HG03439 (cell line): ENCODE measurements at regions not wholly inside any gene's neighbourhood (a gene's known extent, or its start where the extent isn't known, plus 50 kb on each side); places are given as distances from the start of the nearest gene placed in this dataset.

Experiments used
- ATAC-seq: cut with Tn5 transposase; IDR thresholded peaks from one replicate; pipeline ENCODE4 v1.9.1; 2021; ENCODE audit warnings: mild to moderate bottlenecking, moderate library complexity; ENCODE audit not compliant: unreplicated experiment

DNA sequence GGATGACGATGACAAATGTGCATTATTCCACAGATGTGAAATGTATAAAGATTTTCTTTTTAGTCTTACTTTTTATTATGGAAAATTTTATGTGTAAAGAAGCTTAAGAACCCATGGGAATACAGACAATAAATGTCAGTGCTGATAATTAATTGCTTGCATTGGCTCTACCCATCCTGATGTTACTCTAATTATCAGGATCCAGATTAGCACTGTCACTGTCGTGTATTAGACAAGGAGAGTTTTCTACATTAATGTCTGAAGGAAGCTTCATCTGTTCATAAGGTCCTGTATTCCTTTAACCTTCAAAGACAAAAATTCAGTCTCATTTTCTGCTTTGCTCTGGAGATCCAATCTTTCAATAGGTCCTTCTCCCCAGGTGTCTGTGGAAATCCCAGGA, 259.1 kb upstream of the ADAMTS5 start:
- no peak for ATAC-seq

DNA sequence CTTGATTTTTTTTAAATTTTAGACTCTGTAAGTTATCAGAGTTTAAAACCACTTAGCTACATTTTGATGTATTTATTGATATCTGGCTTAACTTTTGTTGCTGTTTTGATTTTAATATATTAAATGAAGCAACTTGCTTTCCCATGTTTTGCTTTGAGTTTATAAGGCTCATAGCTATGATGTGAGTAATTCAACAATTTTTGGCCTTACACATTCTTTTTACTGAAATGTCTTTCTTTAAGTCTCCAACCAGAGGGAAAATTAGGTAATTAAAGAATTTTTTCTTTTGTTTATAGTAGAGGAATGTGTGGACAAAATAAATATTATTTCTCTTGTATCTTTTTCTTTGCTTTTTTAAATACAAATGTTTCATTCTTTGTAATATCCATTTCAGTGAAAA, 258.3 kb upstream of the ADAMTS5 start:
- no peak for ATAC-seq

DNA sequence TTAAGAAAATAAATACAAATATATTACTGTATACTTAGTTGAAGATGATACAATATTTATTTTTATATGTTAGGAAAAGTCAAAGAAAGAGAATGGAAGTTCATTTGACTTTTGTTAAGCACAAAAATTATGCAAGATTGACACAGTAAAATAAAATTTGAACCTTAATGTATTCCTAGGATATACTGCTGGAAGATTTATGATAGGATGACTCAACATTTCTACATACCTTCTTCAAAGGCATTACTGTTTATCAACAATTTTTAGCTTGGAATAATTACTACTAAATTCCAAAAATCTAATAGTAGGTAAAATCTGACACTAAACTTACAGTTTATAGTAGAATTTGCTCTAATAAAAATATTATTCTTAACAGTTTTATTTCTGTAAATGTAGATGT, 257.3 kb upstream of the ADAMTS5 start:
- ATAC-seq = no peak

DNA sequence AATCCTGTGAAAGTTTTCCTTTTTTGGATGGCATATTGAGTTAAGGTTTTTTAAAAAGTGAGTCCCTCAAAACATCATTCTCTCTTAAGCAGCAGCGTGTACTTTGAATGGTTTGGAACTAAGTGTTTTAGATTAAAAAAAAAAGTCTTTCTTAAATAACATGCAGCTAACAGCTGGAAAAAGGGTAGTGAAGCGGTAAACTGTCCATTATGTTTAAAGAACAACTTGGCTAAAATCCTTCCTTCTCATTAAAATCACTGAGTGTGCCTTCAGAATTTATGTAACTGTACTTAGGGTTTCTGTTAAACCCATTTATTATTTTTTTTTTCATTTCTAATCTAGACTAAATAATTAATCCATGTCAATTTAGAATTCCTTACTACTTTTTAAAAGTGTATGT, 254.2 kb upstream of the ADAMTS5 start:
- ATAC-seq = no peak

DNA sequence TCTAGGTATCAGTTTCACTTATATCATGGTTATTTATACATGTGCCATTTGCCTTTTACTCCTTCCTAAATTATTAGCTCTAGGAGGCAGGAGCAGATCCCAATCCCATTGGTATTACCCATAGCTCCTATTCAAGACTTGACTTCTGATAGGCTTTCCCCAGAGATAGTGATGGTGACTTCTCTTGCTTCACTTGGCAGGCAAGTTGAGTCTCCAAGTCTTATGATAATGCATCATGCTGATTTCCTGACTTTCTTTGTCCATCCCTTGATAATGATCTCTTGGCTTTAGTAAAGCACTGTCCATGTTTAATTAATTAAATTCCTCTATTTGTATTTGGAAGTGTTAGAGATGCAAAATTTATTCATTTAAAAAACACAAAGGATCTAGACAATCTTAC, 253.5 kb upstream of the ADAMTS5 start:
- ATAC-seq = no peak

DNA sequence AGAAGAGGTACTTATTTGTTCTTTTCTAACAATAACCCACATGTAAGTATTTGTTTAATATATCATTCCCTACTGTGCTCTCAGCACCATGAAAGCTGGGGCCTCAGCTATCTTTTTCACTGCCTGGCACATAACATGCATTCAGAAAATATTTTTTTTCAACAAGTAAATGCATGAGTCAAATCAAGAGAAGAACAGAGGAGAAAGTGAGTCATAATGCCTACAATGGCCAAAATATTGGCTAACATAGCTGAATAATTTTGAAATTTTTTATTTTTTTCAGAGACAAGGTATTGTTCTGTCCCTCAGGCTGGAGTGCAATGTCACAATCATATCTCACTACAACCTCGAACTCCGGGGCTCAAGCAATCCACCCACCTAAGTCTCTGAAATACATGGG, 252.2 kb upstream of the ADAMTS5 start:
- ATAC-seq = no peak

DNA sequence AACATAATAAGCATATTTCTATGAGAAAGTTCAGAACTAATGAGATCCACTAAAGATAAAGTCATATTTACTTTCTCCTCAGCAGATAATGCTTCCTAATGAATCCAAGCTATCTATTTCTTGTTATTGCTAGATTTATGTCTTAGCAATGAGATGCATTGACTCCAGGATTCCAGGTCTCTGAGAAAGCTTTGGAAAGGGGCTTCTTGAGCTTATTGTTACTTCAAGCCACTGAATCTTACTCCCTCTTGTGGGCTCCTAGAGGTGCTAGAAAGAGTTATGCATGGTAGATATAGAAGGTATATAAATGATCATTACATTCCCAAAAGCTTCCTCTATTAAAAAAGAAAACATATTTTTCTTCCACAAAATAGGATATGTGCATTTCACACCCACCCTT, 246.4 kb upstream of the ADAMTS5 start:
- no peak for ATAC-seq

DNA sequence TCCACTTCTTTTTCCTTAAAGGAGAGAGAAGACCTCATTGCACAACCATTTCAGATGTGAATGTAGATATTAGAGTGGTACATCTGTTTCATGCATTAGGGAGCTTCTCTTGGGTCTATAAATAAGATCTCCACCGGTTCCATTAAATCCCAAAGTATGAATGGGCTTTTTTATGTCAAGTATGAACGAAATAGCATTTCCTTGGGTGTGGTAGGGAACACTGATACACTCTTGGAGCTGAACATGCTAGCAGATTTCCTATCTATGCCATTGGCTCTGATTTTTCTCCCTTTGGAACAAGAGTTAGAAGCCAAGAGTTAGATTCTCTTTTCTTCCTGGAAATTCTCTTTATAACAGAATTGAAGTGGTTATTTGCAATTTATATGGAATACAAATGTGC, 245.6 kb upstream of the ADAMTS5 start:
- no peak for ATAC-seq

DNA sequence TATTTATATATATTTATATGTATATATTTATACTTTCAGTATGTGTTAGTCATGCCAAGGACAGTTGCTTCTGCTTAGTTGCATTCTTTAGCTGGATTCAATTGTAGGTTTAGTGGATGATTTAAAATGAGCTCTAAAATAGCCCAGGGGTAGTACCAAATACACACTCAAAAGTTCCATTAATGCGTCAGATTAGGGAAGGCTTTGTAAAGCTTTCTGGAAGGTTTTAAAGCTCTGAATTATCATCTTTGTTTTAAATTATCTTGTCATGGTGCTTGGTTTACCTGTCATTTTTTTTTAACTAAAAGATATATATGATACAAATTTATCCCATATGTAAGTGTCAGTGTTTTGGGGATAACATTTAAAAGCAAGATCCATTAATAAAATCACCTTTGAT, 242.7 kb upstream of the ADAMTS5 start:
- ATAC-seq = no peak

DNA sequence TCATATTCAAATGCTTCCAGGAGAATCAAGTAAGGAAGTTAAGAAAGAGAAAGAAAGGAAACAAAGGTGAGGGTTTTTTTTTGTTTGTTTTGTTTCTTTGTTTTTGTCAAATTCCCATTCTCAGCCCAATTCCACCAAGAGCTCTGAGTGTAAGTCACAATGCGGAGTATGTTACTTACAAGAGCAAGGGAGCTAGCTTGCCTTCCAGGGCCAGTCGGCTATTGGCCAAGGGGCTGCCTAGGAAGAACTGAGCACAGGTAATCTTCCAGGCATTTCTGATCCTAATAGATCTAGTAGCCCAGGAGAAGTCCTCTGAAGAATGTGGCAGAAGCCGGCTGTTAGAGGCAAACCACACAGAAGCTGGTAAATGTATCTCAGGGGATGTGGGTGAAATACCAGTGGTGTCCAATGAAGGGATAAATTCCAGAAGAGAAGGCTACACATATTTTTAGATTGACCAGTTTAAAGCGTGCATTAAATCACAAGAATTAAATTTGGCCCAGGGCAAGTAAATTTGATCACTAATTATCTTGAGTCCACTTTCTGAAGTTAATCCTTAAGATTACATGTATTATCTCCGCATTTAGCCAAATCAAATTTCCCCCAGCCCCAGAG, 239.6 kb upstream of the ADAMTS5 start:
- no peak for ATAC-seq

DNA sequence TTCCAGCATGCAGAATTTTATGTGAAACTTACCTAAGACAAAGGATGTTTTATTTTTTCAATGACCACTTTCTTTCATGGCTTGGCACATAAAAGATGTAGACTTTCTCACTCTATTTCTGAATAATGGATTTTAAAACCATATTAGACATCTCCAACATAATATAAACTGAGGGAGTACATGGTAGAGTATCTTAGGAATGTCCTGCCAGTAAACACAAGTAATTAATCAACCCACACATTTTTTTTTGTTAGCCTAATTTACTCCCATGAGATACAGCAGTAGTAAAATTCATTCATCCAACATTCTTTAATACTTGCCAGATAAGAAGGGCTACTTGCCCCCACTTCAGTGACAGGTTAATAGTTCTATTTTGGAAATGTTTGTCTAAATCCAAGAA, 235.4 kb upstream of the ADAMTS5 start:
- ATAC-seq = no peak

DNA sequence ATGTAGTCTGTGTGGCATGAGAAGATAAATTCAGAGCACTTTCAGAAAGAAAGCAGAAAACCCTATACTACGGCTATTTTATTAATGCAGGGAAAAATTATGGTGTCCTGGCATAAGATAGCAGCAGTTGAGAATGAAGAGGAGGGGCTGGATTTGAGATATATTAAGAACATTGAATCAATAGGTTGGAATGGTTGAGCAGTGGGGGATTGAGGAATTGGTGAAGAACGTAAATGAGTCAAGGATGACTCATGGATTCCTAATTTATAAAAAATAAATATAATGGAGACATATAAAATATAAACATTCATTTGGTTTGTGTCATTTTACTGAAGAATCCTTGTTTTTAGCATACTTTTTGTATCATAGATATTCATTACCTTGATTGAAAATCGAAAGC, 234.3 kb upstream of the ADAMTS5 start:
- ATAC-seq = no peak

DNA sequence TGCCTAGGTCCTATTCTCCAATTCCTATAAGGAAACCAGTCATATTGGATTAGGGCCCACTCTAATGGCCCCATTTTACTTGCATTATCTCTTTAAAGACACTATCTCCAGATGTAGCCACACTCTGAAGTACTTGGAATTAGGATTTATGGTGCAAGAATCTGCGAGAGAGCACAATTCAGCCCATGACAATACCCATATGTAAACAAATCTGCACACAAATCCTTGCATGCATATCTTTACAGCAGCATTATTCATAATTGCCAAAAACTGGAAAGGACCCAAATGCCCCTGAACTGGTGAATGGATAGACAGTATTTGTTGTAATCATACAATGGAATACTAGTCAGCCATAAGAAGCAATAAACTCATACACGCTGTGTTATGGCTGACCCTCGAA, 229.8 kb upstream of the ADAMTS5 start:
- ATAC-seq = no peak

DNA sequence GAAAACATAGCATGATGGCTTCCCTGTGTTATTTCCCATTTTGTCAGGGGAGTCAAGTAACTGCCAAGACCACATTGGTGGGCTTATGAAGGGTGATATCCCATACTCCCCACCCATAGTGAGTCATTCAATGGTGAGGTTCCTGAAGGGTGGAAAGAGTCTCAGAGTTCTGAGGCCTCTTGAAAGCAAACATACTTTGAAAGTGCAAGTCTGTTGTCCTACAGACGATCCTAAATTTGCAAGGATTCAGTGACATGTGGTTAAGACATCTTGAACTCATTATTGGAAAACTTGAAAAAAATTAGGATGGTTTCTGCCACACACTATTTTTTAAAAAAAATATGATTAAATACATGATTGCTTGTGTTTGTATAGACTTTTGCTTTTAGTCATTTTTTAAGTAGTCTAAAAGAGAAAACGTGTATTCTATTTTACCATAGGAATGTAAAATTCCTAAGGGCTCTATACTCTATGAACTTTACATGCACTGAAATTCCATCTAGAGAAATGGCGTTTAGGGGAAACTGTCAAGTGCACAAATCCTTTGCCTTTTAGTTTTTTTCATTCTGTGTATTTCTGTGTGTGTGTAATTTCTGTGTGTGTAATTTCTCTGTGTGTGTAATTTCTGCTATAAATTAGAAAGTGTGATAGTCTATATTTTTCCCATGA, 225.5 kb upstream of the ADAMTS5 start:
- ATAC-seq = no peak

DNA sequence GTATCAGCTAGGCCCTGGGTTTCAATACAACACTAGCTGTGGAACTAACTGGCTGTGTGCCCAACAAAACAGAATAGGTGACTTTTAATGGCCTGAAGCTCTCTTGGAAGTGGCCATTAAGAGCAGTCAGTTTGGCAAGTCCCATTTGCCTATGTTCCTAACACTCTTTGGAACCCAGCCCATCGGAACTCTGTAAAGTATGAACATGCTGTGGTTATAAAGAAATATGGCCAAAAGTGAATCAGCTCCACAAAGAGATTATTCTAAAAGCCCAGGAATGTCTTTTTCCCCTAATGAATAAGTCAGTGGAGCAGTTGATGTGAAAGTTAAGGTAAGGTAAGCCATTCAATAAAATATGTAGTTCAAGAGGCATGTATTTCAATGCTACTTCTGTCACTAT, 223.7 kb upstream of the ADAMTS5 start:
- no peak for ATAC-seq

DNA sequence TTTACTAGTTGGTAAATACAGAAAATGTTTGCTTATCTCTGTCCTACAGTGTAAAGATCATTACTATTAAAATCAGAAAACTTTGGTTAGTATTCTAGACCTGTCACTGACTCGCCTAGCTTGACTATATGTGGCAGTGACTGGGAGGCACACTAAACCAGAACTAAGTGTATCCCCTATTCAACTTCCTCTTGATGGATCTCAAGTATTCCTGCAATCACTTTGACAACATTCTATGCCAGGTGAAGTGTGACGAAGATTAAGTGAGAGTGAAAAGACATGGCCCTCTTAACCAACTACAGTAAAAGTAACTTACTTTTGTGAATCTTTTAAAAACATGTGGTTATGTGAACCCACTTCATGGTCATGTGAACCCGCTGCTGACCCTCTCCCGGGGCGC, 223.0 kb upstream of the ADAMTS5 start:
- no peak for ATAC-seq

DNA sequence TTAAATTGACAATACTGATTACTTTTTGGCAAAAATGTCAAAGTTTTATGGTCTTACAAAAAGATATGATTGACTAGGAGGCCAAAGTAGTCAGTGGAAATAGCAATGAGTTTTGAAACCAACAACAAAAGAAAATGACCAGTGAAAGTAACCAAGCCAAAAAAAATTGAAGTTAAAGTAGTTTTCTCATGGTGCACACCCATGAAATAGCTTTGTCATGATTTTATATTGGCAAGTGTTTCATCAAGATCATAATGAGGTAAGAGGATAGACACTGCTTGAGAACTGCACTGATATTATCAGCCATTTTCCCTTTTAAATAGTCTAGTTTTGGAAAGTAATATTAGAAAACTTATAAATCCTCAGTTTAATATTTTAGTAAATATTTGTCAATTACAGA, 206.2 kb upstream of the ADAMTS5 start:
- ATAC-seq = no peak

DNA sequence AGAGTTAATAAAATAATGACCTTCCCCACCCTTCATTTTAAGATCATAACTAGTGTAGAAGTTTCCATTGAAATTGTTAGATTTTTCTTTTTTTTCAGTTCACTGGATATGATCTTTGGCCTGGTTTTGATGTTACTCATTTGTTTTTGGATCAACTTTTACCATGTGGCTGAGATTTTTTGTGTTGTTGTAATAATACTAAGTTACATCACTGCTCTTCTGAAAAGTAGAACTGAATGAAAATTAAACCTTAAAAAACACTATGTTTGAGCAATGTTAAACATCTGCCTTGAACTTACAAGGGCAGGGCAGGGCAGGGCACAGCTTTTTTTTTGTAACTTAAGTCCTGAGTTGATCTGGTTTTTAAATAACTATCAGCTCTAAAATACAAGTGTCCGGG, 204.8 kb upstream of the ADAMTS5 start:
- no peak for ATAC-seq

DNA sequence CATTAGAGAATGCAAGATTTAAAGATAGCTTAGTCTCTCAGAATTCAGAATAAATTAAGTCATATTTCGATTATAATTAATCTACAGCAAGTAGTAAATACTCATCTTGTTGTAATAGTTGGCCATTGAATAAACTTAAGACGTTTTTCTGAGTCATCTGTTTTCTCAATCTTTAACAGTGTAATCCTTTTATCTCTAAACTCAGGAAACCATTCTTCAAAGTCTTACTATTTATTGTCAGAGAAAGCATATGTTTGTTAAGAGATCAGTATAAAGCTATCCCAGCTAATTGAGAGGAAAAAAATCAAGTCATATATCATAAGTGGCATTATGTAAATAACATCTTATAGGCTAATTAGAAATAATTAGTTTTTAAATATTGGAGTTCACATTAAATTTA, 201.2 kb upstream of the ADAMTS5 start:
- ATAC-seq = no peak

DNA sequence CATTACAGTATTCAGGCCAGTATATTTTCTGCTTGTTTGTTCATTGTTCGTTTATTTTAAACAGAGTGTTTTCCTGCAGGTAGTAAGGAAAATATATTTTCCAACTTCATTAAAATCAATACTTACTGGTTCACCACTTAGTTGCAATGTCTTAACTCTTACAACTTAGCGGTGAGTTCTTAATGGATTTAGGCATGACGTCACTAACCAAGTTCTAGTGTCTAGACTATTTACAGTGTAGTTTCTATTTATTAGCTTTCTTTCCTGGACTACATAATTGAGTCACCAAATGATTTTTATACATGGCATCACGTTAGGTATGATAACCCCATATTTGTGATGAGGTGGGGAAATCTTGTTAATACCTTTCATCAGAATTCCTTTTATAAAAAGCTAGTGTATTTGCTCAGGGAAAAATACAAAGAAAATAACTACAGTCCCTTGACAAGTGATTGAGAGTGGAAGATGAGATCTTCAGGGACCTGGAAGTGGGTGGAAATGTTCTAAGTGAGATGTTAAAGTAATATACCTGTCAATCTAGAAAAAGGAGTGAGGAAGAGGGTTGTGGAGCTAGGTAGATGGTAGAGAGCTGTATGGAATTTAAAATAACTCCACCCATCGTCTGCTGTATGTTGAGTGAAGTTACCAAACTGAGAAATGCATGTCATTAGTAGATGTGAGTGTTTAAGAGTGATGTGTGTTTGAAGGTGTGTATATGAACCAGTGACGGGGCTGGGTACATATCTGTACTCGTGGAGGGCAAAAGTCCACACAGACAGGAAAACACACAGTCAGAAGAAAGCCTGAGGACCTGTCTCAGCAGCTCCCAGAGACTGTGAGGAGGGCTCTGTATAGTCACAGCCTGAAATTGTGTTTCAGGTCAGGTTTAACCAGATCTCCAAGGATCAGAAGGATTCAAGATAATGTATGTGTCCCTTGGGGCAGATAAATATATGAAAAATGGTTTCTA, 197.6 kb upstream of the ADAMTS5 start:
- no peak for ATAC-seq

DNA sequence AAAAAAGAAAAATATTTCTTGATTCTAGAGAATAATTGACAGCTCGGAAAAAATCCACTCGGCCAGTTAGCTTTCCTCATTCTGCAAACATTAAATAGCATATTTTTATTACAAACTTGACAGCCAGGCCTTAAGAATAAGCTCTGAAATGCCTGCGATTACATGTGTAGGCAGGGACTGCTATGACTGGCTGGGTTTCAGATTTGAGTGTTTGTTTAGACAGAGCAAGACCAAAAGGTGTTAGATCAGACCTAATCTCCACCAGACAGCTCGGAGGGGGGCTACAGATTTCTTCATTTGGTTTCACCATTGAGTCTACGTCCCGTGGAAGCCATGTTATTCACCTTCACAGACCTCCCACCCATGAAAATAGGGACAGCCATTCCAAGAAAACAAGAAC, 192.1 kb upstream of the ADAMTS5 start:
- no peak for ATAC-seq

DNA sequence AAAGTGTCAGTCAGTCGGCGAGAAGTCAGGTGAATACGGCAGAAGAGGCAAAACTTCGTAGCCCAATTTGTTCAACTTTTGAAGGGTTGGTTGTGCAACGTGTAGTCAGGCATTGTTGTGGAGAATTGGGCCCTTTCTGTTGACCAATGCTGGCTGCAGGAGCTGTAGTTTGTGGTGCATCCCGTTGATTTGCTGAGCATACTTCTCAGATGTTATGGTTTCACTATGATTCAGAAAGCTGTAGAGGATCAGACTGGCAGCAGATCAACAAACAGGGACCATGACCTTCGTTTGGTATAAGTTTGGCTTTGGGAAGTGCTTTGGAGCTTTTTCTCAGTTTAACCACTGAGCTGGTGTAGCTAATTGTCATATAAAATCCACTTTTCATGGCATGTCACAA, 190.2 kb upstream of the ADAMTS5 start:
- ATAC-seq = no peak
